ENCODE measurements at regions not wholly inside any gene's neighbourhood (a gene's known extent, or its start where the extent isn't known, plus 50 kb on each side); places are given as distances from the start of the nearest gene placed in this dataset.
A peak's percentile ranks its signal among the peaks of the same experiment; 100 is the strongest.

GRCh38 chr10:76740514-76740913 is 897.1 kb downstream of the KCNMA1 start:
- Mint-ChIP-seq H3K36me3 (no peaks in the 10 kb centered on the region), H3K4me1 (peaks cover 4% of the 10 kb centered on the region), H3K4me3 (no peak overlapping the region), H3K27me3 (ENCODE audit: insufficient read depth, low read depth) (no peaks in the 10 kb centered on the region), H3K9me3 (peaks cover 3% of the 10 kb centered on the region), H3K27ac (no peak overlapping the region)
- no peak for TF ChIP-seq EZH2 (IDR thresholded peaks at IDR 0.05)
- no peak for TF ChIP-seq EZH2phosphoT487 (IDR thresholded peaks at IDR 0.05)
- TF ChIP-seq CTCF (IDR thresholded peaks at IDR 0.05) = no peak
- H3F3A ChIP-seq (ENCODE audit: low read depth) = no peaks in the 10 kb centered on the region
- H2AFZ ChIP-seq (replicated peaks) = no peak overlapping the region
- peaks cover 16% of the 10 kb centered on the region for H3K4me1 ChIP-seq
- H4K20me1 ChIP-seq (ENCODE audit: low read depth) = no peaks in the 10 kb centered on the region
- no peaks in the 10 kb centered on the region for H3K9me3 ChIP-seq (ENCODE audit: low read depth)
- H3K79me2 ChIP-seq (ENCODE audit: low read depth) = no peaks in the 10 kb centered on the region
- no peak overlapping the region for H3K27ac ChIP-seq
- H3K9ac ChIP-seq = no peak overlapping the region
- H3K4me2 ChIP-seq = no peak overlapping the region
- H3K4me3 ChIP-seq = no peak overlapping the region
- DNase-seq (ENCODE audit: low spot score) = no peak
- H3K27me3 ChIP-seq = no peaks in the 10 kb centered on the region
- no peaks in the 10 kb centered on the region for H3K36me3 ChIP-seq

- no peak for TF ChIP-seq EZH2phosphoT487 (IDR thresholded peaks at IDR 0.05)
- TF ChIP-seq CTCF (IDR thresholded peaks at IDR 0.05) = no peak
- no peak for TF ChIP-seq EZH2 (IDR thresholded peaks at IDR 0.05)
- no peaks in the 10 kb centered on the region for H3K36me3 Mint-ChIP-seq
- Histone ChIP-seq H3K27me3 (no peaks in the 10 kb centered on the region), H3K4me2 (peak overlapping the region; percentile 1), H3K27ac (no peak overlapping the region), H3K4me3 (no peak overlapping the region), H3K79me2 (ENCODE audit: low read depth) (no peaks in the 10 kb centered on the region), H4K20me1 (ENCODE audit: low read depth) (no peaks in the 10 kb centered on the region), H2AFZ (replicated peaks) (peak overlapping the region; percentile 58), H3F3A (ENCODE audit: low read depth) (no peaks in the 10 kb centered on the region), H3K36me3 (no peaks in the 10 kb centered on the region), H3K9me3 (ENCODE audit: low read depth) (no peaks in the 10 kb centered on the region), H3K4me1 (peaks cover 16% of the 10 kb centered on the region), H3K9ac (no peak overlapping the region)
- no peak overlapping the region for H3K27ac Mint-ChIP-seq
- no peak overlapping the region for H3K4me3 Mint-ChIP-seq
- DNase-seq (ENCODE audit: low spot score) = no peak
- H3K27me3 Mint-ChIP-seq (ENCODE audit: insufficient read depth, low read depth) = no peaks in the 10 kb centered on the region
- peaks cover 4% of the 10 kb centered on the region for H3K4me1 Mint-ChIP-seq
- H3K9me3 Mint-ChIP-seq = peaks cover 9% of the 10 kb centered on the region
These were observed 898.6 kb downstream of the KCNMA1 start for GRCh38 chr10:76738991-76739390.

- Histone ChIP-seq H3F3A (ENCODE audit: low read depth) (no peaks in the 10 kb centered on the region), H3K9me3 (ENCODE audit: low read depth) (no peaks in the 10 kb centered on the region), H3K79me2 (ENCODE audit: low read depth) (no peaks in the 10 kb centered on the region), H3K27me3 (no peaks in the 10 kb centered on the region), H3K27ac (no peak overlapping the region), H3K4me2 (no peak overlapping the region), H4K20me1 (ENCODE audit: low read depth) (no peaks in the 10 kb centered on the region), H3K4me3 (no peak overlapping the region), H3K36me3 (no peaks in the 10 kb centered on the region), H3K9ac (no peak overlapping the region), H3K4me1 (peaks cover 16% of the 10 kb centered on the region), H2AFZ (replicated peaks) (peak overlapping the region; percentile 37)
- no peak for TF ChIP-seq EZH2phosphoT487 (IDR thresholded peaks at IDR 0.05)
- no peak for TF ChIP-seq EZH2 (IDR thresholded peaks at IDR 0.05)
- TF ChIP-seq CTCF (IDR thresholded peaks at IDR 0.05) = no peak
- H3K4me1 Mint-ChIP-seq = peaks cover 4% of the 10 kb centered on the region
- peaks cover 8% of the 10 kb centered on the region for H3K9me3 Mint-ChIP-seq
- H3K27ac Mint-ChIP-seq = no peak overlapping the region
- no peak overlapping the region for H3K4me3 Mint-ChIP-seq
- no peaks in the 10 kb centered on the region for H3K27me3 Mint-ChIP-seq (ENCODE audit: insufficient read depth, low read depth)
- no peaks in the 10 kb centered on the region for H3K36me3 Mint-ChIP-seq
- DNase-seq (ENCODE audit: low spot score) = no peak
These were observed 900.6 kb downstream of the KCNMA1 start for GRCh38 chr10:76736815-76737618.
